Brain microvascular endothelial cell (primary cell): ENCODE measurements at regions not wholly inside any gene's neighbourhood (a gene's known extent, or its start where the extent isn't known, plus 50 kb on each side); places are given as distances from the start of the nearest gene placed in this dataset.

ENCODE experiments used
- DNase-seq: peaks from one replicate; pipeline ENCODE4 v3.0.0-alpha.2; 2020
- H3K27ac ChIP-seq: fragments of 250-450 bp; sonication (Bioruptor Pico); 2 replicates; pipeline ENCODE4 v1.5.1; 2020; ENCODE audit warnings: mild to moderate bottlenecking, moderate library complexity
- H3K27me3 ChIP-seq: fragments of 250-450 bp; sonication (Bioruptor Pico); replicated peaks from 2 replicates; pipeline ENCODE4 v1.5.1; 2020; ENCODE audit warnings: mild to moderate bottlenecking
- H3K36me3 ChIP-seq: fragments of 250-450 bp; sonication (Bioruptor Pico); replicated peaks from 2 replicates; pipeline ENCODE4 v1.5.1; 2020; ENCODE audit warnings: mild to moderate bottlenecking
- H3K4me3 ChIP-seq: 2 replicates; pipeline ENCODE4 v1.5.1; 2011; ENCODE audit warnings: low read depth, mild to moderate bottlenecking, control low read depth, low read length, moderate library complexity
- CTCF ChIP-seq: IDR thresholded peaks from 2 replicates; pipeline ENCODE4 v1.5.1; 2011; ENCODE audit warnings: low read depth, mild to moderate bottlenecking, moderate library complexity, low read length, control low read depth, inconsistent platforms; ENCODE audit errors: missing control alignments
- in situ Hi-C: cut with HindIII; loops from 2 replicates; pipeline ENCODE4 v1.10.0; 2017; ENCODE audit warnings: low sequenced_read_pairs, low pct_ligation_motif_present

- no peaks in the 10 kb centered on the region for H3K36me3 ChIP-seq
- in situ Hi-C loops = no loop called here
- no peak for DNase-seq
- no peak overlapping the region for H3K27ac ChIP-seq
- no peak for TF ChIP-seq CTCF
- no peaks in the 10 kb centered on the region for H3K27me3 ChIP-seq
- H3K4me3 ChIP-seq = no peak overlapping the region
These were observed 403.2 kb downstream of the ZIC1 start for GRCh38 chr3:147812186-147812911.

GRCh38 chr3:147813256-147813655 is 404.1 kb downstream of the ZIC1 start:
- in situ Hi-C loops = no loop called here
- DNase-seq = no peak
- no peak overlapping the region for H3K4me3 ChIP-seq
- no peak overlapping the region for H3K27ac ChIP-seq
- no peaks in the 10 kb centered on the region for H3K36me3 ChIP-seq
- no peaks in the 10 kb centered on the region for H3K27me3 ChIP-seq
- no peak for TF ChIP-seq CTCF

- in situ Hi-C loops = no loop called here
- peak; percentile 1 for DNase-seq
- no peaks in the 10 kb centered on the region for H3K27me3 ChIP-seq
- no peaks in the 10 kb centered on the region for H3K36me3 ChIP-seq
- H3K27ac ChIP-seq = no peak overlapping the region
- H3K4me3 ChIP-seq = no peak overlapping the region
- TF ChIP-seq CTCF = no peak
These were observed 407.6 kb downstream of the ZIC1 start for GRCh38 chr3:147816752-147817151.

- H3K27ac ChIP-seq = no peak overlapping the region
- no peak overlapping the region for H3K4me3 ChIP-seq
- in situ Hi-C loops = no loop called here
- H3K27me3 ChIP-seq = no peaks in the 10 kb centered on the region
- no peaks in the 10 kb centered on the region for H3K36me3 ChIP-seq
- TF ChIP-seq CTCF = no peak
- DNase-seq = no peak
These were observed 423.4 kb downstream of the ZIC1 start for GRCh38 chr3:147832611-147833010.

GRCh38 chr3:147836330-147836729 is 427.2 kb downstream of the ZIC1 start:
- no peaks in the 10 kb centered on the region for H3K36me3 ChIP-seq
- in situ Hi-C loops = no loop called here
- no peak overlapping the region for H3K27ac ChIP-seq
- H3K27me3 ChIP-seq = no peaks in the 10 kb centered on the region
- no peak overlapping the region for H3K4me3 ChIP-seq
- no peak for TF ChIP-seq CTCF
- no peak for DNase-seq

GRCh38 chr3:147838652-147839051 is 429.5 kb downstream of the ZIC1 start:
- Histone ChIP-seq H3K27me3 (no peaks in the 10 kb centered on the region), H3K27ac (no peak overlapping the region), H3K4me3 (no peak overlapping the region), H3K36me3 (no peaks in the 10 kb centered on the region)
- peak; percentile 39 for TF ChIP-seq CTCF
- DNase-seq = no peak
- in situ Hi-C loops = no loop called here
